22Rv1 (cell line): ENCODE measurements at regions not wholly inside any gene's neighbourhood (a gene's known extent, or its start where the extent isn't known, plus 50 kb on each side); places are given as distances from the start of the nearest gene placed in this dataset.

ENCODE experiments used
- CTCF ChIP-seq: fragments of 450-650 bp; IDR thresholded peaks from 2 replicates; pipeline ENCODE4 v1.5.1; 2017; ENCODE audit warnings: mild to moderate bottlenecking
- ZFX ChIP-seq: fragments of 450-650 bp; IDR thresholded peaks from 2 replicates; pipeline ENCODE4 v1.6.1; 2017; ENCODE audit warnings: antibody characterized with exemption, borderline replicate concordance

GRCh38 chr13:33766329-33767123, 51.4 kb upstream of the RFC3 start:
- no peak for TF ChIP-seq CTCF
- TF ChIP-seq ZFX, result no peak
